Fibroblast of skin of right biceps (primary cell): ENCODE measurements at regions not wholly inside any gene's neighbourhood (a gene's known extent, or its start where the extent isn't known, plus 50 kb on each side); places are given as distances from the start of the nearest gene placed in this dataset.
"Not testable (repeated sequence)": the region's sequence is repeated elsewhere in the genome, so short reads cannot be mapped to it uniquely, and the experiment has no call there.

ENCODE experiments used
- DNase-seq: peaks from one replicate; pipeline ENCODE4 v3.0.0-alpha.2; 2013

GRCh38 chr3:139095803-139096466 lies 51.2 kb upstream of the PRR23C start:
- no peak for DNase-seq

- no peak for DNase-seq
These were observed 52.0 kb upstream of the PRR23C start for GRCh38 chr3:139096670-139097069.

DNA sequence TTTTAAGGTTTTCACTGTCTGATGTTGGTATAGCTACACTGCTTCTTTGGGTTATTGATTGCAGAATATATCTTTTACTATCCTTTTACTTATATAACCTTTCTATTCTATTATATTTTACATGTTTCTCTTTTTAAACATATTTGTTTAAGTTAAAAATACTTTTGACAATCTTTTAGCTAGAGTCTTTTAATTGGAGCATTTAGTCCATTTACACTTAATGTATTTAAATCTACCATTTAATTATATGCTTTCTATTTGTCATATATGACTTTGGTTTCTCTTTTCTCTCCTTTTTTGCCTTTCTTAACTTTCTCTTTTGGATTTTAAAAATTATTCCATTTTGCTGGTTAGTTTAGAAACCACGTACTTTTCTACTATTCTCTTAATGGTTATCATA lies 53.7 kb upstream of the PRR23C start:
- no peak for DNase-seq

DNA sequence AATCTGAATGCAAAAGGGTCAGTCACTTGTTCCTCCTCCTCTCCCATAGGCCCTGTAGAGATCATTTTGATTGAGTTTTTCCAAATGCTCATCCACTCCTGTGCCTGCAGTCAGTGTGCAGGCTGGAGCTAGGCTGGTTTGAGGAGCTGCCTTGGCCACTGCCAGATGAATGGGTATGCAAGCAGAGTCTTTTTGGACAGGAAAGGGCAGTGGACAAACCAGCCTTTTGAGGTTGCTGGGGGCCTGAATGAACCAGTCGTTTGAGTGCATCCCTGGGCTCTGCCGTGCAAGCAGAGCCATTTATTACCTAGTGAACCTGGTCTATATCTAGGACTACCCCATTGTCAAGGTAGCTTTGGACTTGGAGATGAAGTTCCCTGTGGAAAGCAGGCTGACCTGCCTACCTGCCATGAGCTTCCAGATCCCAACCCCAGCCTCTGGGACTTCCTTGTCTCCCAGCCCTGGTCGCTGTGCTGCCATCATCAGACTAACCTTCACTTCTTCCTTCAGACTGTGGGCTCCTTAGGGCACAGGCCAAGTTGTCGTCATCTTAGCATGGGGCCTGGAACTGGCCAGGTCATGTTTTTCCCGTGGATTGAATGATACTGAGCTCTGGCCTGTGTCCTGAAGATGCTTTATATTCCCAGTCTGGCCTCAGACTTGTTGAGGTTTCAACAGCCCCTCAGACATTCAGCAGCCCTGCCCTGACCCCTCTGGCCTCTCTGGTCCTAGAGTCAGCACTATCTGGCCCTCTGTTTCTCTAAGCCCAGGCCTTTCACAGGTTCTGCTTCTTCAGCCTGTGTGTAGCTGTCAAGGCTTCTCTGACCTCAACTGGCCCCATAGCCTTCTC lies 55.5 kb upstream of the PRR23C start:
- no peak for DNase-seq

DNA sequence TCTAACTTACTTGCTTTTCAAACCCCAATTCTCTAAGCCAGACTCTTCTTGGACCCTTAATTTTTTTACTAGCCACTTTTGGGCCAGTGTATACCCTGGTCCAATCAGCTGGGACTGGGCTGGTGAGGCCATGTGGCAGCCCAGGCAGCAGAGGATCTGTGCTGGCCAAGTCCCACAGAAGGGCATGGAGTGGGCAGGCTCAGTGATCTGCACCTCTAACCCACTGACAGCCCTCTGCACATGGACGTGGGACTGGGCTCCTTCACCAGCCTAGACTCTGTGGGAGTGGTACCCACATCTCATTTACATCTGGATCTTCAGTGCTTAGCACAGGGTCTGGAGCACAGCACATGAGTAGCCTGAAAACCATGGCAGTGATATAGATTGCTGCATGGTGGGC lies 56.1 kb upstream of the PRR23C start:
- no peak for DNase-seq

DNA sequence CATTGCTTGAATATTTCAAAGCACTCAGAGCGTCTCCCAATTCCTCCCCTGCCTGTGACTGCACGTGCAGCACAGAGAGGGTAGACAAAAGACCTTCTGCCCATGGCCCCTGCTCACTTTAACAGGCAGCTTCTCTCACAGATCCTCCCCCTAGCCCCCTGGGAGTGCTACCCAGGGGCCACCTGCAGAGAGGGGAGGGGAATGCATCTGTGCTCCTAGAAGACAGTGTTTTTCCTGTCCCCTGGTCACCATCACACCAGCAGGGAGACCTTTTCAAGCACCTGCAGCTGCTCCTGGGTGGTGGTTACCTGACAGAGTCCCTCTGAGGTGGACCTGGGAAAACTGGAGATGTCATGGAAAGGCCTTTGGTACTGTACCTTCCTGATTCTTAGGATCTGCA lies 56.7 kb upstream of the PRR23C start:
- DNase-seq, result no peak

DNA sequence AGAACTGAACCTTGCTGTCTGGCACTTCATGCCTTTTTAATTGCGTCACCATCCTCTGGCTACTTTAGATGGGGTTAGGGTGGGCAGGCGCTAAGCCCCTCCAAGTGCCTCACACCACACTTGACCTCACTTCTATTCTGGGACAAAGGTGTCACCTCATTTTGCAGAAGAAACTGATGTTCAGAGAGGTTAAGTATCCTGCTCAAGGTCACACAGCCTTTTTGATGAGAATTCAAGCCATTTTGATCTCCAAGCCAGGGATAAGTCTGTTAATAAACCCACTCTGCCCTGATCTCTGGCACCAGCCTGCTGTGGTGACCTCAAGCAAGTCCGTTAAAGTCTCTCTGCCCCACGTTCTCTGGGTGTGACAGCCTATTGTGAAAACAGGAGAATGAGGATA lies 58.8 kb upstream of the PRR23C start:
- DNase-seq, result no peak

- no peak for DNase-seq
These were observed 59.4 kb upstream of the PRR23C start for GRCh38 chr3:139104062-139104461.

GRCh38 chr3:139105154-139105702 lies 60.5 kb upstream of the PRR23C start:
- DNase-seq, result no peak

DNA sequence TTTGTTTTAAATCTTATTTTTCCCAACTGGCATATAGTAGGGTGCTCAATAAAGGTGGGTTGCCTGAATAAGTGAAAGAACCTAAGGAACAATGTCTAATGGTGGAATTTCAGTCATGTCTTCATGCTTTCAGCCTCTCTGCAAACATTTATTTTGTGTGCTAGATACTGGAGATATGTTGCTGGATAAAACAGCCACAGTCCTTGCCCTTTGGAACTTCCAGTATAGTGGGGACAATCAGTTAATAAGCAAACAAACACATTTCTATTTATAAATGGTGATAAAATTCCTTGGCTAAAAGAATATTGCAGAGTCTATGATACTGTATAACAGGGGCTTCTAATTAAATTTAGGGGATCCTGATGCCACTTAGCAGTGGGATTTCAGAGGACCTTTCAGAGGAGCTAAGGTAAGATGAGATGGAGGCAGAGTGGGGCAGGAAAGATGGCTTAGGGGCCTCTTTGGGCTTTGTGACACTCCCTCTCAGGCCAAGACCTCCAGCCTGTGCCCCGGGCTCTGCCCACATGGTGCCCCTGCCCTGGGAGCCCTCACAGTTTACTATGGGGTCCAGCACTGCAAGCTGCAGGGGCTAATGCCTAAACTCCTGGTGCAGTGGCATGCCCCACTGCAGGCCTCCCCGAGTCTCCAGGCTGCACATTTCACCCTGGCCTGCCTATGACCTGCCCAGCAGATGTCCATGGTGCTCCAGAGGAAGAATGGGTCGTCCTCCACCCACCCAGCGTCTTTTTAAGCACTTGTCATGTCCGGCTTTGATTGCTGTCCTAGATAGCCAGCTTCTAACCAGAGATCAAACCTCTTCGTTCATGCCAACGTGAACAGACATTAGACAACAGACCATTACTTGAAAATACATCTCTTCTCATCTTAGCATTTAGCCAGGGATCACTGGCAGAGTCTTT lies 61.6 kb upstream of the PRR23C start:
- no peak for DNase-seq

DNA sequence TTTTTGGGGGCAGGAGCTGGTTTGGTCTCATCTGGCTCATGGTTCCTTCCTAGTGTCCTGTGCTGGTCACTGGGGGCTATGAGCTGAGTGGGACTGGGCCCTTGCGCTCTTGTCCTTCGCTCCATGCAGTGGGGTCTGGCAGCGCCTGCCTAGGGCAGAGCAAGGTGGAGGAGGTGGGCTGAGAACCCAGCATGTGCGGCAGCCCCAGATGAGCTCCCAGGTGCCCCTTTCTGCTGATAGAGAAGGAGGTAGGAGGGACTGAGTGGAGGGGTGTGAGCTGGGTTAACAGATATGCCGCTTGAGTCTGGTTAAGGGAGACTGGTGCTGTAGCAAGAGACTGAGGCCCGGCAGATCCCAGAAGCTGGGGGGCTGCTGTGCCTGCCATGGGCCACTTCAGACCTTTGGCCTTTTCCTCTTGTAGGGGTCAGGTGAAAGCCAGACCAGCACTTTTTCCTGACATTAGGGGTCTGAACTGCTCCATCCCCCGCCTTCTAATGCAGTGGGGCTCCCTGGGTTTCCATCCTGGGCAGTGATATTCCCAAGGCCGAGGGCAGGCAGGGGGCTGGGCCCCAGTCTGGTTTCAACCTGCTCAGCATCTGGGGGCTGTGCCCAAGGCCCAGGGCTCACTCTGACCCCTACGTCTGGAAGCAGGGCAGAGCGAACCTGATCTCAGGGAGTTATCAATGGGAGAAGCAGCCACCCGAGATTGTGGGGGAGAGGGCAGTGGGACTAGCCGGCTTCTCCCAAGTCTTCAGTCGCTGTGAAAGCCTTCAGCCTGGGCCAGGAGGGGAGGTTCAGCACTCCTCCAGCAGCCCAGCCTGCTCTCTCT lies 62.9 kb upstream of the PRR23C start:
- no peak for DNase-seq

- no peak for DNase-seq
These were observed 63.7 kb upstream of the PRR23C start for GRCh38 chr3:139108253-139108969.

- DNase-seq, result no peak
These were observed 64.6 kb upstream of the PRR23C start for GRCh38 chr3:139109271-139109670.

GRCh38 chr3:139110072-139110830 lies 65.6 kb upstream of the PRR23C start:
- DNase-seq, result no peak

GRCh38 chr3:139110929-139111328 lies 66.2 kb upstream of the PRR23C start:
- not testable (repeated sequence) for DNase-seq

GRCh38 chr3:139111392-139112229 lies 66.9 kb upstream of the PRR23C start:
- DNase-seq, result peak; percentile 43

DNA sequence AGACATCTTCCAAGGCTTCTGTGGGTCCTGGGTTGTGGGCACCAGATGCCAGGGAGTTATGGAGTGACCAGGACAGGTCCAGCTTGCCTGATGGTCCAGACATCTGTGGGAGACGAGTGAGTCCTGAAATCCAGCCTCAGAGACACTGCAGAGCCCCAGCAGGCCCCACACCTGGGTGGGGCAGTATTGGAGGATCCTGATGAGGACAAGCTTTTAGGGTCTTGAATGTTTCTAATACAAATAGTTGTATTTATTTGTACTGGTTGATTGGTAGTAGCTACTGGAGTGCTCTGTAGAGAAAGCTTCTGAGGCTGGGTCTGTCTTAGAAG lies 67.5 kb upstream of the PRR23C start:
- no peak for DNase-seq

GRCh38 chr3:139113231-139113992 lies 68.7 kb upstream of the PRR23C start:
- DNase-seq, result no peak

DNA sequence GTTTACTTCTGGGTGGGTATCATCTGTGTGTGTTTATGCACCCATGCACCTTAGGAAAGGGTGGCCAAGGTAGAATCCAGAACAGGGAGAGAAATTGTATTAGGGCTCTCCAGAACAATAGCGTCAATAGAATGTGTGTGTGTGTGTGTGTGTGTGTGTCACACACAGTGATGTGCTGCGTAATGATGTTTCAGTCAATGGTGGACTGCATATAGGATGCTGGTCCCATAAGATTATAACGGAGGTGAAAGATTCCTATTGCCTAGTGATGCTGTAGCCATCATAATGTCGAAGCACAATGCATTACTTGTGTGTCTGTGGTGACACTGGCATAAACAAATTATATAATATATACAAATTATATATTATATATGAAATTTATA lies 69.3 kb upstream of the PRR23C start:
- no peak for DNase-seq
